Left lung (tissue), 4 donors: ENCODE measurements at regions not wholly inside any gene's neighbourhood (a gene's known extent, or its start where the extent isn't known, plus 50 kb on each side); places are given as distances from the start of the nearest gene placed in this dataset.

Experiments used
- ATAC-seq: fragments of 200-7000 bp; cut with Tn5 transposase; one replicate; pipeline ENCODE4 v1.9.1; 2020; ENCODE audit warnings: moderate library complexity
- DNase-seq, 4 donors: peaks; one replicate each; pipeline ENCODE4 v3.0.0-alpha.2; 2013 to 2020
- H3K27ac ChIP-seq, 2 donors: fragments of 200-600 bp; sonication (generic) in 1 of 2; one replicate each; pipeline versions ENCODE4 v1.5.0 to v1.8.0; 2020 to 2021
- H3K27me3 ChIP-seq, 2 donors: fragments of 200-600 bp; sonication (generic) in 1 of 2; one replicate each; pipeline versions ENCODE4 v1.5.0 to v1.8.0; 2020 to 2021
- H3K36me3 ChIP-seq, 2 donors: fragments of 200-600 bp; sonication (generic) in 1 of 2; one replicate each; pipeline versions ENCODE4 v1.5.0 to v1.8.0; 2020 to 2021
- H3K4me1 ChIP-seq, 2 donors: fragments of 200-600 bp; one replicate each; pipeline ENCODE4 v1.8.0; 2021
- H3K4me3 ChIP-seq, 2 donors: fragments of 200-600 bp; sonication (generic) in 1 of 2; one replicate each; pipeline versions ENCODE4 v1.5.0 to v1.8.0; 2020 to 2021; ENCODE audit warnings: mild to moderate bottlenecking in 1 of 2
- H3K9me3 ChIP-seq, 2 donors: fragments of 200-600 bp; sonication (generic) in 1 of 2; one replicate each; pipeline versions ENCODE4 v1.5.0 to v1.8.0; 2020 to 2021
- intact Hi-C, 2 donors: fragments of 100-400 bp; cut with DNase I; formaldehyde crosslinking; loops; one replicate each; pipeline versions ENCODE4 v1.11.2 to v1.14.2; 2022
- TF ChIP-seq, protein P1 (sequence below), 2 donors: fragments of 200-600 bp; sonication (generic) in 1 of 2; IDR thresholded peaks; one replicate each; pipeline versions ENCODE4 v1.5.0 to v1.8.0; 2021; ENCODE audit warnings: antibody characterized with exemption in 2 of 2
- donor health status: DM: no; HTN: yes; CAD: no.
- donor health status: DM: no; HTN: no; CAD: no.

DNA sequence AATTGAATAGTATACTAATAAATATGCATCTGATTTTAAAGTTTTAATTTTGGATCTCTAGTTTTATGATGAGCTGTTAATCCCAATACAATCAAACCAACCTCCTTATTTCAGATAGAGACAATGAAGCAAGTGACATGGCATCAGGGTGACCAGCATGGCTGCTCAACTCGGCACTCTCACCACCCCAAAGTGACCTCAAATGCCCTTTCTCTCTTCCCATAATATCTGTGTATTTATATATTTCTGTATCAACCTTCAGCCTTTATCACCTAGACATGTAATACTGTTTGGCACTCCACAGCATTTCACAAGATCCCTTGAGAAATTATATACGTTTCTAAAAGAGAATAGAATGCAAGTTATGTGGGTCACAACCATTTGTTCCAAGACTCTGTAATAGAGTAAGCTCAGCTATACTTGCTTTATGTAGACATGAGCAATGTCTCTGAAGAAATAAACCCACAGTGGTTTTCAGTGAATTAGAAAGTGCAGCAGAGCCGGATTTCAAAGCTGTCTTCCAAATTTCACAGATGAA, 1623.2 kb upstream of the PABPC4L start:
- intact Hi-C loops = no loop called here
- no peak for ATAC-seq
- Histone ChIP-seq H3K27ac (no peak overlapping the region), H3K27me3 (no peaks in the 10 kb centered on the region), H3K4me1 (no peaks in the 10 kb centered on the region), H3K36me3 (no peaks in the 10 kb centered on the region), H3K9me3 (no peaks in the 10 kb centered on the region), H3K4me3 (no peak overlapping the region)
- no peak for DNase-seq
- TF ChIP-seq, protein P1, sequence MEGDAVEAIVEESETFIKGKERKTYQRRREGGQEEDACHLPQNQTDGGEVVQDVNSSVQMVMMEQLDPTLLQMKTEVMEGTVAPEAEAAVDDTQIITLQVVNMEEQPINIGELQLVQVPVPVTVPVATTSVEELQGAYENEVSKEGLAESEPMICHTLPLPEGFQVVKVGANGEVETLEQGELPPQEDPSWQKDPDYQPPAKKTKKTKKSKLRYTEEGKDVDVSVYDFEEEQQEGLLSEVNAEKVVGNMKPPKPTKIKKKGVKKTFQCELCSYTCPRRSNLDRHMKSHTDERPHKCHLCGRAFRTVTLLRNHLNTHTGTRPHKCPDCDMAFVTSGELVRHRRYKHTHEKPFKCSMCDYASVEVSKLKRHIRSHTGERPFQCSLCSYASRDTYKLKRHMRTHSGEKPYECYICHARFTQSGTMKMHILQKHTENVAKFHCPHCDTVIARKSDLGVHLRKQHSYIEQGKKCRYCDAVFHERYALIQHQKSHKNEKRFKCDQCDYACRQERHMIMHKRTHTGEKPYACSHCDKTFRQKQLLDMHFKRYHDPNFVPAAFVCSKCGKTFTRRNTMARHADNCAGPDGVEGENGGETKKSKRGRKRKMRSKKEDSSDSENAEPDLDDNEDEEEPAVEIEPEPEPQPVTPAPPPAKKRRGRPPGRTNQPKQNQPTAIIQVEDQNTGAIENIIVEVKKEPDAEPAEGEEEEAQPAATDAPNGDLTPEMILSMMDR (IDR thresholded peaks at IDR 0.05) = no peak

DNA sequence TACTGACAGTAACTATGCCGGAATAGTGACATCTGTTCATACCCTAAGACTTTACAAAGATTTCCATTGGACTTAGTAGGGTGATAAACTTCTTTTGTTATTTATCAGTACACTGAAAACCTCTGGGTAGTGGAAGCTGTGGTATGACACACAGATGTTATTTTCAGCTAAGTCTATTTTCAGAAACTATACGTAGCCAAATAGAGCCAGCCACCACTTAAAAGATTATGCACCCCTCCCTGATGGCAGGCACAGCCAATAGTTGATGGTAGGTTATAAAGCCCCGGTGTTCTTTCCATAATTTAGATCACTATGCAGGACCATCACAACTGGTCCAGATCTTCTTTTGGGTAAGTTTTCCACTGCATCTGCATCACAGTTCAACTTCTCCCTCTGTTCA, 1603.2 kb upstream of the PABPC4L start:
- H3K9me3 ChIP-seq = no peaks in the 10 kb centered on the region
- H3K27me3 ChIP-seq = no peaks in the 10 kb centered on the region
- ATAC-seq (no peak), DNase-seq (no peak)
- no peaks in the 10 kb centered on the region for H3K4me1 ChIP-seq
- intact Hi-C loops = no loop called here
- no peak overlapping the region for H3K4me3 ChIP-seq
- TF ChIP-seq, protein P1 (IDR thresholded peaks at IDR 0.05) = no peak
- no peaks in the 10 kb centered on the region for H3K36me3 ChIP-seq
- H3K27ac ChIP-seq = no peak overlapping the region

DNA sequence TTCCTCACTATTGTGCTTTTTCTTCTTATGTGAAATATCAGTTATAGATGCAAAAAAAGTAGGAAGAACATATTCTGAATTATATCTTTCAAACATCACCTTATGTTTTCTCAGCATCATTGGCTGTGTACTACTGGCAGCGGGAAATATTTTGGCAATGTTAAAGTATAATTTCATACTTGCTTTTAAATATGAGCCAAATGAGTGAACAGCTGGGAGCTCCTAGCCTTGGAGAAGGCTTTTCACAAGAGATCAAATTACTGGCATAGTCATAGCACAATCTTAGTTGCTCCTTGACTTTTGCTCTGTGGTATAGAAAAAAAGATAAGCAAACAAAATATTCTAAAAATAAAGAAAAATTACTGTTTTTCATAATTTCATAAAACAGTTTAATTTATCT, 1575.8 kb upstream of the PABPC4L start:
- ATAC-seq = no peak
- intact Hi-C loops = no loop called here
- TF ChIP-seq, protein P1 (IDR thresholded peaks at IDR 0.05) = no peak
- H3K27ac ChIP-seq = no peak overlapping the region
- H3K9me3 ChIP-seq = peaks cover 0 to 4% of the 10 kb centered on the region in 2 donors
- H3K4me1 ChIP-seq = no peaks in the 10 kb centered on the region
- DNase-seq = peak in 2 of 4 donors; percentile 2 to 3
- H3K27me3 ChIP-seq = no peaks in the 10 kb centered on the region
- no peaks in the 10 kb centered on the region for H3K36me3 ChIP-seq
- no peak overlapping the region for H3K4me3 ChIP-seq

DNA sequence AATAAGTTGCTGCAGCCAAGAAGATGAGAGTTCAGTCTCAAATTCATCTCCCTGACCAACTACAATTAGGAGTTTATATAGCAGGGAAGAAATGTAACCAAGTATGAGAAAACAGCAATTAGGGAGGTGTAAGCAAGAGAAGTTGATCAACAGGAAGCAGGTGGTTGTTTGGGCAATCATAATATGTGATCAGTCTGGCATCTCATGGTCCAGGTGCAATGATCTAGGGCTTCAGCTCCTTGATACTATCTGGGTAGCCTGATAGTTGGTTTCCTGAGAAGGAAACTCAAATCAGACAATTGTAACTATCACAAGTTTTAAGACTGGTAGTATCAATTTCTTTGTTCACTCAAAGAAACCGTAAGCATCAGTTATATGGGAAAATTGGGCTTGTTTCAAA, 1574.3 kb upstream of the PABPC4L start:
- H3K27ac ChIP-seq = no peak overlapping the region
- H3K4me3 ChIP-seq = no peak overlapping the region
- no peaks in the 10 kb centered on the region for H3K27me3 ChIP-seq
- H3K4me1 ChIP-seq = no peaks in the 10 kb centered on the region
- intact Hi-C loops = no loop called here
- peaks cover 0 to 4% of the 10 kb centered on the region in 2 donors for H3K9me3 ChIP-seq
- no peak for ATAC-seq
- DNase-seq = no peak
- TF ChIP-seq, protein P1 (IDR thresholded peaks at IDR 0.05) = no peak
- no peaks in the 10 kb centered on the region for H3K36me3 ChIP-seq

DNA sequence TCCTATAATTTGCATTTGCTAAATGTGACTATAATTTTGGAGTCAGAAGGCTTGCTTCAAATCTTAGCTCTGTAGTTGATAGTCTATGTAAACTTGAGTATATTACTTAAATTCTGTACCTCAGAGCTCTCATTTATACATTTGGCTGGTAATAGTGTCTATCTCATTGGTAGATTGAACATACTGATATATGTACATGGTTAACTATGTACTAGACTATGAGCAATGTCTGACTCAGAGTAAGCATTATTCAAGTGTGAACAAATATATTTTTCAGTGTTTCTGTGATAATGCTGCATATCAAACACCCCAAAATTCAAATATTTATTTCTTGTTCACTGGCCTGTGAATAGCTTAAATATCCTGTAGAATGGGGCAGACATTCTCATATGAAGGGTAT, 1568.9 kb upstream of the PABPC4L start:
- TF ChIP-seq, protein P1 (IDR thresholded peaks at IDR 0.05) = no peak
- H3K9me3 ChIP-seq = peaks cover 0 to 4% of the 10 kb centered on the region in 2 donors
- DNase-seq (no peak), ATAC-seq (no peak)
- no peak overlapping the region for H3K4me3 ChIP-seq
- no peaks in the 10 kb centered on the region for H3K36me3 ChIP-seq
- H3K27me3 ChIP-seq = no peaks in the 10 kb centered on the region
- H3K27ac ChIP-seq = no peak overlapping the region
- intact Hi-C loops = no loop called here
- H3K4me1 ChIP-seq = no peaks in the 10 kb centered on the region
